Stomach (tissue), 8 donors: ENCODE measurements at regions not wholly inside any gene's neighbourhood (a gene's known extent, or its start where the extent isn't known, plus 50 kb on each side); places are given as distances from the start of the nearest gene placed in this dataset.
"Not testable (repeated sequence)": the region's sequence is repeated elsewhere in the genome, so short reads cannot be mapped to it uniquely, and the experiment has no call there.

Source experiments
- DNase-seq, 2 donors: peaks; one replicate each; pipeline versions ENCODE4 v3.0.0 to v3.0.0-alpha.2; 2013 to 2019
- H3K27ac ChIP-seq, 5 donors: fragments of 200-600 bp in 4 of 5; sonication (generic) in 4 of 5; one replicate each; pipeline ENCODE4 v1.5.1; 2013 to 2019; ENCODE audit warnings: mild to moderate bottlenecking in 1 of 5, moderate library complexity in 1 of 5
- H3K27me3 ChIP-seq, 3 donors: fragments of 200-600 bp; sonication (generic); one replicate each; pipeline ENCODE4 v1.5.1; 2017 to 2019; ENCODE audit warnings: mixed run types in 1 of 3
- H3K36me3 ChIP-seq, 4 donors: fragments of 200-600 bp; sonication (generic); 1 replicate in 3 of 4; 2 replicates in 1 of 4; pipeline ENCODE4 v1.5.1; 2016 to 2019
- H3K4me1 ChIP-seq, 4 donors: fragments of 200-600 bp; sonication (generic); one replicate each; pipeline ENCODE4 v1.5.1; 2016 to 2019
- H3K4me3 ChIP-seq, 4 donors: fragments of 200-600 bp; sonication (generic) in 3 of 4; one replicate each; pipeline ENCODE4 v1.5.1; 2016 to 2019; ENCODE audit warnings: mild to moderate bottlenecking in 1 of 4
- H3K9me3 ChIP-seq, 4 donors: fragments of 200-600 bp; sonication (generic); one replicate each; pipeline ENCODE4 v1.5.1; 2016 to 2019
- CTCF ChIP-seq, 7 experiments: fragments of 450-650 bp in 4 of 7; fragments of 200-600 bp in 3 of 7; sonication (generic) in 3 of 7; IDR thresholded peaks; one replicate each; pipeline ENCODE4 v1.5.1; 2016 to 2019; ENCODE audit warnings: antibody characterized with exemption in 7 of 7, control low read depth in 2 of 7, mild to moderate bottlenecking in 1 of 7
- EP300 ChIP-seq: sonication (generic); formaldehyde crosslinking; IDR thresholded peaks from one replicate; pipeline ENCODE4 v1.6.1; 2017; ENCODE audit warnings: antibody characterized with exemption
- POLR2A ChIP-seq, 4 donors: fragments of 450-650 bp; IDR thresholded peaks; one replicate each; pipeline ENCODE4 v1.6.1; 2016; ENCODE audit warnings: antibody characterized with exemption in 4 of 4, control low read depth in 2 of 4, mild to moderate bottlenecking in 1 of 4, moderate library complexity in 1 of 4
- POLR2AphosphoS5 ChIP-seq, 3 donors: sonication (generic); formaldehyde crosslinking; IDR thresholded peaks; one replicate each; pipeline ENCODE4 v1.6.1; 2016; ENCODE audit warnings: antibody characterized with exemption in 3 of 3
- WGBS, 5 donors: extraction: QIAGEN DNeasy Blood & Tissue Kit in 3 of 5; methylation state at CpG; one replicate each; pipeline versions ENCODE4 v1.1.5 to v1.1.7; 2013 to 2018; 5-methylcytosine and 5-hydroxymethylcytosine counted together
- intact Hi-C: fragments of 100-400 bp; cut with DNase I; formaldehyde crosslinking; loops from one replicate; pipeline ENCODE4 v1.15.1; 2023; ENCODE audit warnings: low total_unique reads
- donor health status: healthy with polysubstance abuse.
- donor health status: Bipolar disorder and iron deficiency.
- donor health status: healthy.

GRCh38 chr1:224545571-224545970 is 70.5 kb upstream of the CNIH3 start:
- no peak overlapping the region for H3K4me3 ChIP-seq
- TF ChIP-seq POLR2AphosphoS5 (IDR thresholded peaks at IDR 0.05) (no peak), CTCF (IDR thresholded peaks at IDR 0.05) (no peak), EP300 (no peak), POLR2A (IDR thresholded peaks at IDR 0.05) (no peak)
- 74 to 83% (median 81%) methylated on average over 4 of the region's 4 CpGs for WGBS, 5 donors

GRCh38 chr1:224548676-224549075 is 67.4 kb upstream of the CNIH3 start:
- no peak for DNase-seq
- TF ChIP-seq CTCF (IDR thresholded peaks at IDR 0.05) (no peak), POLR2AphosphoS5 (IDR thresholded peaks at IDR 0.05) (no peak), POLR2A (IDR thresholded peaks at IDR 0.05) (no peak)
- WGBS, 5 donors: 88 to 95% (median 94%) methylated on average over 4 of the region's 4 CpGs
- Histone ChIP-seq H3K27ac (no peak overlapping the region), H3K36me3 (no peaks in the 10 kb centered on the region), H3K4me1 (peaks cover 0 to 3% (median 0%) of the 10 kb centered on the region in 4 donors), H3K9me3 (no peaks in the 10 kb centered on the region), H3K27me3 (no peaks in the 10 kb centered on the region), H3K4me3 (no peak overlapping the region)
- intact Hi-C loops: no loop called here

More at GRCh38 chr1:224545571-224545970, 70.5 kb upstream of the CNIH3 start:
- no peak for DNase-seq
- H3K27ac ChIP-seq: no peak overlapping the region
- no peaks in the 10 kb centered on the region for H3K36me3 ChIP-seq
- H3K27me3 ChIP-seq: no peaks in the 10 kb centered on the region
- H3K9me3 ChIP-seq: no peaks in the 10 kb centered on the region
- H3K4me1 ChIP-seq: peaks cover 0 to 13% (median 0%) of the 10 kb centered on the region in 4 donors
- intact Hi-C loops: no loop called here

GRCh38 chr1:224551189-224551588 is 64.9 kb upstream of the CNIH3 start:
- WGBS, 5 donors: 93 to 97% (median 93%) methylated on average over 4 of the region's 4 CpGs
- H3K4me3 ChIP-seq, H3K27ac ChIP-seq, H3K9me3 ChIP-seq, H3K4me1 ChIP-seq, H3K27me3 ChIP-seq, intact Hi-C loops, H3K36me3 ChIP-seq, DNase-seq: not testable (repeated sequence)

- intact Hi-C loops: no loop called here
- Histone ChIP-seq H3K36me3 (no peaks in the 10 kb centered on the region), H3K4me3 (no peak overlapping the region), H3K4me1 (no peaks in the 10 kb centered on the region), H3K27me3 (no peaks in the 10 kb centered on the region), H3K9me3 (no peaks in the 10 kb centered on the region), H3K27ac (no peak overlapping the region)
- TF ChIP-seq EP300 (no peak), CTCF (IDR thresholded peaks at IDR 0.05) (no peak), POLR2A (IDR thresholded peaks at IDR 0.05) (no peak), POLR2AphosphoS5 (IDR thresholded peaks at IDR 0.05) (no peak)
- DNase-seq: no peak
- WGBS, 5 donors: 62 to 71% (median 63%) methylated on average over 4 of the region's 4 CpGs
These were observed 62.1 kb upstream of the CNIH3 start for GRCh38 chr1:224554056-224554455.

- Histone ChIP-seq H3K4me1 (no peaks in the 10 kb centered on the region), H3K9me3 (no peaks in the 10 kb centered on the region), H3K36me3 (no peaks in the 10 kb centered on the region), H3K27ac (no peak overlapping the region), H3K4me3 (no peak overlapping the region), H3K27me3 (no peaks in the 10 kb centered on the region)
- intact Hi-C loops: no loop called here
- no peak for DNase-seq
- no peak for TF ChIP-seq CTCF (IDR thresholded peaks at IDR 0.05)
- no peak for TF ChIP-seq POLR2AphosphoS5 (IDR thresholded peaks at IDR 0.05)
- no peak for TF ChIP-seq EP300
- TF ChIP-seq POLR2A (IDR thresholded peaks at IDR 0.05): no peak
- WGBS, 5 donors: 68 to 79% (median 72%) methylated on average over 4 of the region's 4 CpGs
These were observed 61.4 kb upstream of the CNIH3 start for GRCh38 chr1:224554620-224555259.
